Colonic mucosa (tissue), 4 donors: ENCODE measurements at regions not wholly inside any gene's neighbourhood (a gene's known extent, or its start where the extent isn't known, plus 50 kb on each side); places are given as distances from the start of the nearest gene placed in this dataset.
"Not testable (repeated sequence)": the region's sequence is repeated elsewhere in the genome, so short reads cannot be mapped to it uniquely, and the experiment has no call there.

Experiments used
- DNase-seq: peaks from one replicate; pipeline ENCODE4 v3.0.0-alpha.2; 2020
- H3K27ac ChIP-seq: fragments of 200-600 bp; one replicate; pipeline ENCODE4 v1.8.0; 2021
- H3K27me3 ChIP-seq: fragments of 200-600 bp; one replicate; pipeline ENCODE4 v1.8.0; 2021
- H3K36me3 ChIP-seq: fragments of 200-600 bp; one replicate; pipeline ENCODE4 v1.8.0; 2021
- H3K4me1 ChIP-seq: fragments of 200-600 bp; one replicate; pipeline ENCODE4 v1.8.0; 2021; ENCODE audit warnings: mild to moderate bottlenecking
- H3K4me3 ChIP-seq: fragments of 200-600 bp; one replicate; pipeline ENCODE4 v1.8.0; 2021
- H3K9ac ChIP-seq, 2 donors: one replicate each; pipeline ENCODE4 v1.7.0; 2013; ENCODE audit warnings: control low read depth in 2 of 2, low read depth in 2 of 2, low read length in 2 of 2
- H3K9me3 ChIP-seq: fragments of 200-600 bp; one replicate; pipeline ENCODE4 v1.8.0; 2021
- CTCF ChIP-seq: fragments of 200-600 bp; IDR thresholded peaks from one replicate; pipeline ENCODE4 v1.8.0; 2022; ENCODE audit warnings: antibody characterized with exemption, mild to moderate bottlenecking
- intact Hi-C: fragments of 100-400 bp; cut with DNase I; formaldehyde crosslinking; loops from one replicate; pipeline ENCODE4 v1.14.1; 2022
- donor health status: healthy.
- donor health status: DM: no; HTN: no; CAD: no.
- donor health status: DM: no; HTN: no; CAD: no.

DNA sequence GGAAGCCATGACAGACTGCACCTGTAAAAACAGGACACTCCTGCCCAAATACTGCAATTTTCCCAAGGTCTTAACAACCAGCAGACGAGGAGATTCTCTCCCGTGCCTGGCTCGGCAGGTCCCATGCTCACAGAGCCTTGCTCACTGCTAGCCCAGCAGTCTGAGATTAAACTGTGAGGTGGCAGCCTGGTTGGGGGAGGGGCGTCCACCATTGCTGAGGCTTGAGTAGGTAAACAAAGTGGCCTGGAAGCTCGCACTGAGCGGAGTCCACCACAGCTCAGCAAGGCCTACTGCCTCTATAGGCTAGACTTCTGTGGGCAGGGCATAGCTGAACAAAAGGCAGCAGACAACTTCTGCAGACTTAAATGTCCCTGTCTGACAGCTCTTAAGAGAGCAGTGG is 80.3 kb downstream of the ANXA5 start:
- H3K4me1 ChIP-seq, H3K27ac ChIP-seq, H3K27me3 ChIP-seq, H3K9me3 ChIP-seq, H3K4me3 ChIP-seq, intact Hi-C loops, H3K36me3 ChIP-seq, H3K9ac ChIP-seq, DNase-seq: not testable (repeated sequence)

DNA sequence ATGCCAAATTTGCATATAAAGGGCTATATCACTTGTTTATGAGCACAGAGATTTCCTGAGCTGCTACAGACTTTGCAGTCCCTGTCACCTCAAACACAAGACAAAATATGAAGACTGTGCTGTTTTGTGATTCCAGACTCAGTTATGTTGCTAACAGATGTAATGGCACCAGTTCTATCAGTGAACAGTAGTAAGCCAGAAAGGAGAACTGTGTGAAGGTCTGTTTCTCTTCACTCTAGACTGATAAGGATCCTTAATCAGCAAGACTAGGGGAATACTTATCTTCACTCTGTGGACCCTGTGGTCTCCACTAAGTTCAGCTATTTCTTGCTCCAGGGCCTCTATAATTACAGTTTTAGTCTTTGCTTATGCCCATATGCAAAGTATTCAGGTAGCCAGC is 82.7 kb downstream of the ANXA5 start:
- Histone ChIP-seq H3K27me3 (no peaks in the 10 kb centered on the region), H3K36me3 (no peaks in the 10 kb centered on the region), H3K4me3 (no peak overlapping the region), H3K9me3 (no peaks in the 10 kb centered on the region), H3K9ac (no peak overlapping the region), H3K4me1 (no peaks in the 10 kb centered on the region), H3K27ac (no peak overlapping the region)
- intact Hi-C loops: no loop called here
- no peak for DNase-seq
- no peak for TF ChIP-seq CTCF

DNA sequence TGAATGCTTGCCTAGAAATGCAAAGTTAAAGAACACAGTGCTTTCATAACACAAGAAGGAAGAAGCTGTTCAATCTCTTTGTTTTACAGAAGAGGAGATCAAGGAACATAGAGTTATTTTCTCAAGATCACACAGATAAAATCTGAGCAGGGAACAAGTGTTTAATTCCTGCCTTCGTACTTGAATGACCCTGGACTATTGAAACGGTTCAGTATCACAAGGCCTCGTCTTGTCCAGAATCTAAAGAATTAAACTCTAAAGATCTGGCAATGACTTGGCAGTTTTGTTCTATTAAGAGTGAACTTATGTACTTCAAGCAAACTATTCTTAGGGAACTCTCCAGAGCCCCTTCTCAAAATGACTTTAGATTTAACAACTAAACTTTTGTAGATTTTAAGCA is 97.7 kb downstream of the ANXA5 start:
- no peaks in the 10 kb centered on the region for H3K4me1 ChIP-seq
- no peak overlapping the region for H3K9ac ChIP-seq
- no peak for DNase-seq
- intact Hi-C loops: no loop called here
- H3K36me3 ChIP-seq: no peaks in the 10 kb centered on the region
- no peak overlapping the region for H3K27ac ChIP-seq
- H3K9me3 ChIP-seq: no peaks in the 10 kb centered on the region
- no peak for TF ChIP-seq CTCF
- H3K4me3 ChIP-seq: no peak overlapping the region
- H3K27me3 ChIP-seq: no peaks in the 10 kb centered on the region

DNA sequence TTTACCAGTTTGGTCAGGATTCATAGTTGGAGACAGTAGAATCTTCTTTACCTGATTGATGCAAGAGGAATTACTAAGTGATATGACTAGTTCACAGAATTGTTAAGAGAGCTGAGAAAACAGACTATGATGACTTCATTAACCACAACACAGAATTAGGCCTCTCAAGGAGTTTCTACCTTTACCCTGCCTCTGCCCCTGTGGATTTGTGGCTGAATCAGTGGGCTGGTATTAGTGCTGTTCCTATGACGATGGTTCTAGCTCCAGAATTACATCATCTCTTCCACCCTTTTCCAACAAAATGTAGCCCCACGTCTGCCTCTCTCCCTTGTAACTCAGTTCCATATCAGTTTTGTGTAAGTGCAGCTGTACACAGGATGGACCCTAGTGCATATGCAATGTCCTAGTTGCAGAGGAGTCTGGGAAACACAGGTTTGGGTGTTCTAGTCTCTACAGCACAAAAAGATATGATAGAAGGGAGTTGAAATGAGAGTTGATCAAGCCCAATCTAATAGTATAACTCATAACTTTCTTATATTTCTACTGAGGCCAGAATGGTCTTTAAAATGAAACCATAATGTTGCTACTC is 99.3 kb downstream of the ANXA5 start:
- no peak overlapping the region for H3K9ac ChIP-seq
- no peaks in the 10 kb centered on the region for H3K36me3 ChIP-seq
- no peak for DNase-seq
- no peaks in the 10 kb centered on the region for H3K9me3 ChIP-seq
- no peak overlapping the region for H3K27ac ChIP-seq
- no peak for TF ChIP-seq CTCF
- intact Hi-C loops: no loop called here
- no peaks in the 10 kb centered on the region for H3K27me3 ChIP-seq
- no peak overlapping the region for H3K4me3 ChIP-seq
- no peaks in the 10 kb centered on the region for H3K4me1 ChIP-seq

DNA sequence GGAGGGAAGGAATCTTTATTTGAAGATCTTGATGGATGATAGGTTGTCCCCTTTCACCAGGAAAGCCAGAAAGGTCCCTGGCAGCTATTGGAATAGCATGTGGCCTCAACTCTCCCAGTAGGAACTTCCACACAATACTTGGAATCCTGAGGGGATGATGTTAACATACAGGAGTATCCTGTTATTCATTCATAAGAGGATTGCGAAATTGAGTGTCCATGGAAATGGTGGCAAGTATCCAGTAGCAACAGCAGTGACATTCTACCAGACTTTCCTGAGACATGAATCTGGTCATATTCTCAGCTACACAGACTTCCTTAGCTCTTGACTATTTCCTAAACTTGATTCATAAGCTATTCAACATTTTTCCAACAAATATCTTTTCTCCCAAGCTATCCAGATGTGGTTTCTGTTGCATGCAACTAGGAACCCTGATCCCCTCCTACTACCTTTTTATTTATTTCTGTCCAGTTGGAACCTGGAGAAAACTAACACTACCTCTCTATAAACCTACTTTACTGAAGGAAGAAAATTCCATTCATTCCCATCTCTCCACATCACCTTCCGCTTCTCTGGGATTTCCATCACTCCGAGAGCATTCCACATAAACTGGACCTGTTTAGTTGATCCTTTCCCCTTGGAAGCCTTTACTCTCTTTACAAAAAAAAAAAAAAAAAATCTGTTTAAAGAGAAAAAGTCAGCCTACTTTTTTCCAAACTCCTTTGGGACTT is 101.8 kb downstream of the ANXA5 start:
- Histone ChIP-seq H3K27ac (no peak overlapping the region), H3K9ac (no peak overlapping the region), H3K4me1 (no peaks in the 10 kb centered on the region), H3K4me3 (no peak overlapping the region), H3K9me3 (no peaks in the 10 kb centered on the region), H3K36me3 (no peaks in the 10 kb centered on the region), H3K27me3 (no peaks in the 10 kb centered on the region)
- no peak for DNase-seq
- intact Hi-C loops: no loop called here
- TF ChIP-seq CTCF: no peak

DNA sequence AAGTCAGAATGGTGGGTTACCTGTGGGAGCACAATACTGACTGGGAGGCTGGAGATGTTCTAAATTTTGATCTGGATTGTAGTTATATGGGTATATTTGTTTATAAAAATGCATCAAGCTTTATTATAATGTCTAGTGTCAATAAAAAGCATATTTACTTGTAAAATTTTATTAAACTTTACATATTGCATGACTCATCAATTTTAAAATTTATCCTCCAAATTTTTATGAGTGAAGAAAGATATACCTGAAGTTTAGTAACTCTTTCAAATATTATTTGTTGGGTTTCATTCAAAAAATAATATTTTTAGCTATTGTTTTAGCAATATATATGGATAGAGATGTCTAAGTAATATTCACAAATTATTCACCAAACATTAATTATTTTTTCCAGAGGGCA is 103.0 kb downstream of the ANXA5 start:
- no peak for TF ChIP-seq CTCF
- intact Hi-C loops: no loop called here

DNA sequence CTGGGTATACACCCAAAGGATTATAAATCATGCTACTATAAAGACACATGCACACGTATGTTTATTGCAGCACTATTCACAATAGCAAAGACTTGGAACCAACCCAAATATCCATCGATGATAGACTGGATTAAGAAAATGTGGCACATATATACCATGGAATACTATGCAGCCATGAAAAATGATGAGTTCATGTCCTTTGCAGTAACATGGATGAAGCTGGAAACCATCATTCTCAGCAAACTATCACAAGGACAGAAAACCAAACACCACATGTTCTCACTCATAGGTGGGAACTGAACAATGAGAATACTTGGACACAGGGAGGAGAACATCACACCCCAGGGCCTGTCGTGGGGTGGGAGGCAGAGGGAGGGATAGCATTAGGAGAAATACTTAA is 104.5 kb downstream of the ANXA5 start:
- intact Hi-C loops: not testable (repeated sequence)

More for the DNA sequence above, 103.0 kb downstream of the ANXA5 start:
- Histone ChIP-seq H3K27ac (no peak overlapping the region), H3K4me3 (no peak overlapping the region), H3K9me3 (no peaks in the 10 kb centered on the region), H3K9ac (no peak overlapping the region), H3K4me1 (no peaks in the 10 kb centered on the region), H3K36me3 (no peaks in the 10 kb centered on the region), H3K27me3 (no peaks in the 10 kb centered on the region)
- DNase-seq: no peak

More for the DNA sequence above, 104.5 kb downstream of the ANXA5 start:
- not testable (repeated sequence) for H3K36me3 ChIP-seq, DNase-seq, H3K27me3 ChIP-seq, H3K4me3 ChIP-seq, H3K27ac ChIP-seq, H3K9me3 ChIP-seq, H3K4me1 ChIP-seq, H3K9ac ChIP-seq
